ENCODE measurements at regions not wholly inside any gene's neighbourhood (a gene's known extent, or its start where the extent isn't known, plus 50 kb on each side); places are given as distances from the start of the nearest gene placed in this dataset.
"Not testable (repeated sequence)": the region's sequence is repeated elsewhere in the genome, so short reads cannot be mapped to it uniquely, and the experiment has no call there.

GRCh38 chr3:40901796-40902195 lies 297.5 kb upstream of the CTNNB1 start:
- no peak for DNase-seq (ENCODE audit: low read depth)
- TF ChIP-seq, protein P1, sequence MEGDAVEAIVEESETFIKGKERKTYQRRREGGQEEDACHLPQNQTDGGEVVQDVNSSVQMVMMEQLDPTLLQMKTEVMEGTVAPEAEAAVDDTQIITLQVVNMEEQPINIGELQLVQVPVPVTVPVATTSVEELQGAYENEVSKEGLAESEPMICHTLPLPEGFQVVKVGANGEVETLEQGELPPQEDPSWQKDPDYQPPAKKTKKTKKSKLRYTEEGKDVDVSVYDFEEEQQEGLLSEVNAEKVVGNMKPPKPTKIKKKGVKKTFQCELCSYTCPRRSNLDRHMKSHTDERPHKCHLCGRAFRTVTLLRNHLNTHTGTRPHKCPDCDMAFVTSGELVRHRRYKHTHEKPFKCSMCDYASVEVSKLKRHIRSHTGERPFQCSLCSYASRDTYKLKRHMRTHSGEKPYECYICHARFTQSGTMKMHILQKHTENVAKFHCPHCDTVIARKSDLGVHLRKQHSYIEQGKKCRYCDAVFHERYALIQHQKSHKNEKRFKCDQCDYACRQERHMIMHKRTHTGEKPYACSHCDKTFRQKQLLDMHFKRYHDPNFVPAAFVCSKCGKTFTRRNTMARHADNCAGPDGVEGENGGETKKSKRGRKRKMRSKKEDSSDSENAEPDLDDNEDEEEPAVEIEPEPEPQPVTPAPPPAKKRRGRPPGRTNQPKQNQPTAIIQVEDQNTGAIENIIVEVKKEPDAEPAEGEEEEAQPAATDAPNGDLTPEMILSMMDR (IDR thresholded peaks at IDR 0.05; ENCODE audit: low read depth, low read length, missing control alignments), result no peak
- no peak overlapping the region for H3K4me3 ChIP-seq (ENCODE audit: low read depth, low read length)

GRCh38 chr3:40907907-40908465 lies 291.3 kb upstream of the CTNNB1 start:
- not testable (repeated sequence) for DNase-seq (ENCODE audit: low read depth); H3K4me3 ChIP-seq (ENCODE audit: low read depth, low read length)

DNA sequence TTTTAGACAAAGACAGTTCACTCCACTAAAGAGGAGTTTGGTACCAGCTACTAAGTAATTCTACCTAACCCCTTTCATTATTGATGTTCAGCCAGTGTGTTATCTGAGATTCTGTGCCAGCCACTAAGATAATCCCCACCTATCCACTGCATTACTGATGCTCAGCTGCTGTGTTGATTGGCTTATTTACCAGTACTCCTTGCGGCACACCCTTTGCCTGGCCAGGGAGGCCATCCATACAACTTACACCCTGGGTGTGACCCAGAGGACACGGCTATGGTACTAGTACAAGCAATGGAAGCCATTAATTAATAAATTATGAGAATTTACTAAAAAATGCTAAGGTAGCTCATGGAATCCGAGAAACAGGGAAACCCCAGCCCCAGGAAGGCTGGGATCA lies 290.7 kb upstream of the CTNNB1 start:
- TF ChIP-seq, protein P1 (IDR thresholded peaks at IDR 0.05; ENCODE audit: low read depth, low read length, missing control alignments), result no peak
- H3K4me3 ChIP-seq (ENCODE audit: low read depth, low read length), result no peak overlapping the region
- no peak for DNase-seq (ENCODE audit: low read depth)

DNA sequence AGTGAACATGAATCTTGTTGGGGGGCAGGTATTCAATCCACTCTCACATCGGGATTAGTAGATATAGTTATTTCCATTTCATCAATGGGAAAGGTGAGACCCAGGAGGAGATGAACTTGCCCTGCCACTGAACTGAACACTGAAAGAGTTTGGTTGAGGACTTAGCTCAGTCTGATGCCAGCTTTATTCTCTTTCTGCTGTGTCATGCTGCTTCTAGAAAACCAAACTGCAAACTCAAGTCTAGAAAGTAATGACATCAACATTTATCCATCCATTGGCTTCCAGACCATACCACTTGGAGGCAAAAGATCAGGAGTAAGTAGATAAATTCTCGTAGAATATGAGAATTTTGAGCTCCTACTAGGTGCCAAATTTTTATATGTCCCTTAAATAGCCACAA lies 288.0 kb upstream of the CTNNB1 start:
- DNase-seq (ENCODE audit: low read depth), result no peak
- H3K4me3 ChIP-seq (ENCODE audit: low read depth, low read length), result no peak overlapping the region
- TF ChIP-seq, protein P1 (IDR thresholded peaks at IDR 0.05; ENCODE audit: low read depth, low read length, missing control alignments), result no peak

DNA sequence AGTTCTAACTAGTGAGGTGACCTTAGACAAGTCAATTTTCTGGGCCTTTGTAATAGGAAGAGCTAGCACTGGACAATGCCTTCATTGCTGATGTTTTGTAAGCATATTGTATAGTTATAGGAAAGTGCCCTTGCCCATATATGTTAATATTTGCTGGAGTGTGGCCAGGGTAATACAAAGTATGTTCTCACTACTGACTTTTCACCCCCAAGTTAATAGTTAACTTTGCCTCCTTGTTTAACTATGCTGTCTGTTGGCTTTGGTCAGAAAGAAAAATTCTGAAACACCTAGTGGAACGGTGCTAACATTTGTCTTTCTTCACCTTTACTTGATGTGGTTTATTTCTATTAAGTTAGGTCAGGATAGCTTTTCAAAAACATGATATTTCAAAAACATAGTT lies 287.4 kb upstream of the CTNNB1 start:
- no peak overlapping the region for H3K4me3 ChIP-seq (ENCODE audit: low read depth, low read length)
- TF ChIP-seq, protein P1 (IDR thresholded peaks at IDR 0.05; ENCODE audit: low read depth, low read length, missing control alignments), result no peak
- DNase-seq (ENCODE audit: low read depth), result no peak

- DNase-seq (ENCODE audit: low read depth), result no peak
- no peak overlapping the region for H3K4me3 ChIP-seq (ENCODE audit: low read depth, low read length)
- TF ChIP-seq, protein P1 (IDR thresholded peaks at IDR 0.05; ENCODE audit: low read depth, low read length, missing control alignments), result no peak
Measured at GRCh38 chr3:40912461-40912860, 286.8 kb upstream of the CTNNB1 start.

GRCh38 chr3:40913192-40913591 lies 286.1 kb upstream of the CTNNB1 start:
- DNase-seq (ENCODE audit: low read depth), result no peak
- TF ChIP-seq, protein P1 (IDR thresholded peaks at IDR 0.05; ENCODE audit: low read depth, low read length, missing control alignments), result no peak
- no peak overlapping the region for H3K4me3 ChIP-seq (ENCODE audit: low read depth, low read length)

All from GM12864 (cell line).